ENCODE measurements at regions not wholly inside any gene's neighbourhood (a gene's known extent, or its start where the extent isn't known, plus 50 kb on each side); places are given as distances from the start of the nearest gene placed in this dataset.

DNA sequence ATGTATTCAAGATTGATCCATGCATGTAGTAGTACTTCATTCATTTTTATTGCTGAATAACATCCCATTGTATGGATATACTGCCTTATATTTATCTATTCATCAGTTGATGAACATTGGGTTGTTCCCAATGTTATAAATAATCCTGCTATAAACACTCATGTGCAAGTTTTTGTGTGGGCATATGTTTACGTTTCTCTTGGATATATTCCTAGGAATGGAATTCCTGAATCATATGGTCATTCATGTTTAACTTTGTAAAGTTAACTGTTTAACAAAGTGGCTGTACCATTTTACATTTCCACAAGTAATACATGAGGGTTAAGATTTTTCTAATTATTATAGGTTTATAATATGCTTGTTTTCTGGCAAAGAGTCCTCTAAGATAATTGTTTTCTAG, 1568.2 kb upstream of the SEL1L start:
- Histone ChIP-seq H3K9me2 (ENCODE audit: insufficient read depth) (no peaks in the 10 kb centered on the region), H3K4me2 (ENCODE audit: unreplicated experiment) (no peak overlapping the region), H3K36me3 (ENCODE audit: low read depth) (no peaks in the 10 kb centered on the region), H3K4me1 (ENCODE audit: insufficient read depth) (no peaks in the 10 kb centered on the region), H4K20me1 (ENCODE audit: insufficient read depth) (no peaks in the 10 kb centered on the region), H3K79me2 (ENCODE audit: insufficient read depth) (no peaks in the 10 kb centered on the region), H3F3A (ENCODE audit: insufficient read depth) (no peaks in the 10 kb centered on the region), H3K9ac (no peak overlapping the region), H2AFZ (no peak overlapping the region), H3K4me3 (no peak overlapping the region), H3K9me3 (ENCODE audit: low read depth) (no peaks in the 10 kb centered on the region), H3K27me3 (replicated peaks; ENCODE audit: insufficient read depth) (no peaks in the 10 kb centered on the region), H3K27ac (no peak overlapping the region)
- 16 to 24% methylated on average over 1 of the region's 1 CpG for WGBS, 2 experiments (ENCODE audit: low coverage in 1 of 2, low lambda C conversion rate in 2 of 2, missing lambda C conversion rate in 2 of 2)
- DNase-seq, result no peak
- TF ChIP-seq EZH2phosphoT487 (IDR thresholded peaks at IDR 0.05; ENCODE audit: insufficient read depth, low read depth) (no peak), EZH2 (IDR thresholded peaks at IDR 0.05; ENCODE audit: insufficient read depth, poor library complexity, severe bottlenecking) (no peak)
- in situ Hi-C loops (cut with MboI), result no loop called here

DNA sequence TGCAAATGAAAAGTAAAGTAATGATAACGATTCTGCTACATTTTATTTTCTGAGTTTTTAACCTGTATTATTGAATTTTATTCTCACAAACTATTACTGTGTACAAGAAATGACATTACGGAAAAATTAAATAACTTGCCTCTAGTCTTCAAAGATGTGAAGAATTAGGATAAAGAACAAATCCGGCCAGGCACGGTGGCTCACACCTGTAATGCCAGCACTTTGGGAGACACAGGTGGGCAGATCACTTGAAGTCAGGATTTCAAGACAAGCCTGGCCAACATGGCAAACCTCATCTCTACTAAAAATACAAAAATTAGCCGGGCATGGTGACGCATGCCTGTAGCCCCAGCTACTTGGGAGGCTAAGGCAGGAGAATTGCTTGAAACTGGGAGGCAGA, 1584.4 kb upstream of the SEL1L start:
- no peak for DNase-seq
- H3K9ac ChIP-seq, result no peak overlapping the region
- WGBS, 2 experiments (ENCODE audit: low coverage in 1 of 2, low lambda C conversion rate in 2 of 2, missing lambda C conversion rate in 2 of 2), result 65 to 66% methylated on average over 6 of the region's 6 CpGs
- H3K36me3 ChIP-seq (ENCODE audit: low read depth), result no peaks in the 10 kb centered on the region
- TF ChIP-seq EZH2phosphoT487 (IDR thresholded peaks at IDR 0.05; ENCODE audit: insufficient read depth, low read depth), result no peak
- no peak for TF ChIP-seq EZH2 (IDR thresholded peaks at IDR 0.05; ENCODE audit: insufficient read depth, poor library complexity, severe bottlenecking)
- no peak overlapping the region for H2AFZ ChIP-seq
- H3F3A ChIP-seq (ENCODE audit: insufficient read depth), result no peaks in the 10 kb centered on the region
- no peaks in the 10 kb centered on the region for H3K9me2 ChIP-seq (ENCODE audit: insufficient read depth)
- in situ Hi-C loops (cut with MboI), result no loop called here
- H3K27ac ChIP-seq, result no peak overlapping the region
- H3K9me3 ChIP-seq (ENCODE audit: low read depth), result no peaks in the 10 kb centered on the region
- no peaks in the 10 kb centered on the region for H3K79me2 ChIP-seq (ENCODE audit: insufficient read depth)
- no peak overlapping the region for H3K4me2 ChIP-seq (ENCODE audit: unreplicated experiment)
- H3K27me3 ChIP-seq (replicated peaks; ENCODE audit: insufficient read depth), result no peaks in the 10 kb centered on the region
- no peaks in the 10 kb centered on the region for H3K4me1 ChIP-seq (ENCODE audit: insufficient read depth)
- no peaks in the 10 kb centered on the region for H4K20me1 ChIP-seq (ENCODE audit: insufficient read depth)
- H3K4me3 ChIP-seq, result no peak overlapping the region

DNA sequence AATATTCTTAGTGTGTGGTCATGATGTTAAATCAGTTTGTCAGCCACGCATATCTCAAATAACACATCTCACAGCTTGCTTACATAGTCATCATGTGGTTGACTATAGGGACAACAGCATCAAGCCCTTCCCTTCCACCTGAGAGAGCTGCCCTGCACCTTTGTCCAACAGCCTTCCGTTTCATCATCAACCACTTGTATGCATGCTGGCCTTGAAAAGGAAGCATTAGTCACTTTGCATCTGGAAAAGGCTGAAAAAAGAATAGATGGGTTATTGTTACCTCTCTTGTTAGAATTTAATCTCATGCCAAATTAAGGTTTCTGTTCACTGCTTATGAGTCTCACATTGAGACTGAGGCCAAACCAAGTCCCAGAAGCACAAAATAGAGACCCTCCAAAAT, 1586.5 kb upstream of the SEL1L start:
- Histone ChIP-seq H3K9me3 (ENCODE audit: low read depth) (no peaks in the 10 kb centered on the region), H3F3A (ENCODE audit: insufficient read depth) (no peaks in the 10 kb centered on the region), H3K36me3 (ENCODE audit: low read depth) (no peaks in the 10 kb centered on the region), H4K20me1 (ENCODE audit: insufficient read depth) (no peaks in the 10 kb centered on the region), H3K4me3 (no peak overlapping the region), H3K27ac (no peak overlapping the region), H3K9ac (no peak overlapping the region), H3K9me2 (ENCODE audit: insufficient read depth) (no peaks in the 10 kb centered on the region), H3K27me3 (replicated peaks; ENCODE audit: insufficient read depth) (no peaks in the 10 kb centered on the region), H3K4me2 (ENCODE audit: unreplicated experiment) (no peak overlapping the region), H2AFZ (no peak overlapping the region), H3K4me1 (ENCODE audit: insufficient read depth) (no peaks in the 10 kb centered on the region), H3K79me2 (ENCODE audit: insufficient read depth) (no peaks in the 10 kb centered on the region)
- 31 to 38% methylated on average over 2 of the region's 2 CpGs for WGBS, 2 experiments (ENCODE audit: low coverage in 1 of 2, low lambda C conversion rate in 2 of 2, missing lambda C conversion rate in 2 of 2)
- DNase-seq, result no peak
- in situ Hi-C loops (cut with MboI), result no loop called here
- no peak for TF ChIP-seq EZH2phosphoT487 (IDR thresholded peaks at IDR 0.05; ENCODE audit: insufficient read depth, low read depth)
- TF ChIP-seq EZH2 (IDR thresholded peaks at IDR 0.05; ENCODE audit: insufficient read depth, poor library complexity, severe bottlenecking), result no peak

DNA sequence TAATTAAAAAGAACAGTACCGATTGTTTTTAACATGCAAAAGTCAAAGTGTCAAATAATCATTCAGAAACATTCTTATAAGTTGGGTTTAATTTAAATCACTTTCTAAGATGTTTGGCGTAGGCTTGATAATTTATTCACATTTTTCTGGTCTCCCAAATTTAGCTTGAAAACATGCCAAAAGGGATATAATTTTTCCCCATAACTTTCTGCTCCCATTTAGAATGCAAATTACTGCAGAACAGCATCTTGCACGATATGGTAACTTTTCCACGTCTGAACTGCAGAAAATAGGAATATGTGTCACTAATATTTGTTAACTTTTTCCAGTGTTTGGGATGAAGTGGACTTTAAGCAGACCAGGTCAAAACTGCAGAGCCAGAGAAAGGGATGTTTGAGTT, 1592.4 kb upstream of the SEL1L start:
- Histone ChIP-seq H3K27ac (no peak overlapping the region), H4K20me1 (ENCODE audit: insufficient read depth) (no peaks in the 10 kb centered on the region), H3K4me2 (ENCODE audit: unreplicated experiment) (no peak overlapping the region), H3K9me2 (ENCODE audit: insufficient read depth) (no peaks in the 10 kb centered on the region), H3F3A (ENCODE audit: insufficient read depth) (no peaks in the 10 kb centered on the region), H3K36me3 (ENCODE audit: low read depth) (no peaks in the 10 kb centered on the region), H3K4me1 (ENCODE audit: insufficient read depth) (no peaks in the 10 kb centered on the region), H3K79me2 (ENCODE audit: insufficient read depth) (no peaks in the 10 kb centered on the region), H2AFZ (no peak overlapping the region), H3K4me3 (no peak overlapping the region), H3K9ac (no peak overlapping the region), H3K9me3 (ENCODE audit: low read depth) (no peaks in the 10 kb centered on the region), H3K27me3 (replicated peaks; ENCODE audit: insufficient read depth) (no peaks in the 10 kb centered on the region)
- WGBS, 2 experiments (ENCODE audit: low coverage in 1 of 2, low lambda C conversion rate in 2 of 2, missing lambda C conversion rate in 2 of 2), result 29 to 32% methylated on average over 4 of the region's 4 CpGs
- in situ Hi-C loops (cut with MboI), result no loop called here
- DNase-seq, result no peak
- TF ChIP-seq EZH2 (IDR thresholded peaks at IDR 0.05; ENCODE audit: insufficient read depth, poor library complexity, severe bottlenecking) (no peak), EZH2phosphoT487 (IDR thresholded peaks at IDR 0.05; ENCODE audit: insufficient read depth, low read depth) (no peak)

DNA sequence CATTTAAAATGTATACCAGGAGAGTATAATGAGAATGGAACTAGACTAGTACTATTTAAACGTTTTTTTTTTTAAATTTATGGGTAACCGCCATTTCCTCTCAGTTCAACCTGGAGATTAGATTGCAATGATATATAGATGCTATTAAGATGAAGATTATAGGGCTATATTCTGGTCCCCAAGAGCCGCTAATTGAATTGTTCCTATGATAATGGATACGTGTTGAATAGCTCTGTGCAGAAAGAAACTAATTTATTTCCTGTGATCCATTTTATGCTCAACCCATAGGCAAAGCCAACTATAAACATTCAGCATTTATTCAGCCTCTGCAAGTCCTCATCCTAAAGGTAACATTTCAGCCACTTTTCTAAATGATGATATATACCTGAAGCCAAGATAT, 1595.1 kb upstream of the SEL1L start:
- Histone ChIP-seq H3F3A (ENCODE audit: insufficient read depth) (no peaks in the 10 kb centered on the region), H4K20me1 (ENCODE audit: insufficient read depth) (no peaks in the 10 kb centered on the region), H3K4me1 (ENCODE audit: insufficient read depth) (no peaks in the 10 kb centered on the region), H3K9ac (no peak overlapping the region), H3K4me3 (no peak overlapping the region), H3K27me3 (replicated peaks; ENCODE audit: insufficient read depth) (no peaks in the 10 kb centered on the region), H3K4me2 (ENCODE audit: unreplicated experiment) (no peak overlapping the region), H3K27ac (no peak overlapping the region), H3K79me2 (ENCODE audit: insufficient read depth) (no peaks in the 10 kb centered on the region), H3K36me3 (ENCODE audit: low read depth) (no peaks in the 10 kb centered on the region), H2AFZ (no peak overlapping the region), H3K9me2 (ENCODE audit: insufficient read depth) (no peaks in the 10 kb centered on the region), H3K9me3 (ENCODE audit: low read depth) (no peaks in the 10 kb centered on the region)
- no peak for TF ChIP-seq EZH2phosphoT487 (IDR thresholded peaks at IDR 0.05; ENCODE audit: insufficient read depth, low read depth)
- no peak for TF ChIP-seq EZH2 (IDR thresholded peaks at IDR 0.05; ENCODE audit: insufficient read depth, poor library complexity, severe bottlenecking)
- no peak for DNase-seq
- 38 to 41% methylated on average over 4 of the region's 4 CpGs for WGBS, 2 experiments (ENCODE audit: low coverage in 1 of 2, low lambda C conversion rate in 2 of 2, missing lambda C conversion rate in 2 of 2)
- in situ Hi-C loops (cut with MboI), result no loop called here
